ENCODE measurements at regions not wholly inside any gene's neighbourhood (a gene's known extent, or its start where the extent isn't known, plus 50 kb on each side); places are given as distances from the start of the nearest gene placed in this dataset.
"Not testable (repeated sequence)": the region's sequence is repeated elsewhere in the genome, so short reads cannot be mapped to it uniquely, and the experiment has no call there.

DNA sequence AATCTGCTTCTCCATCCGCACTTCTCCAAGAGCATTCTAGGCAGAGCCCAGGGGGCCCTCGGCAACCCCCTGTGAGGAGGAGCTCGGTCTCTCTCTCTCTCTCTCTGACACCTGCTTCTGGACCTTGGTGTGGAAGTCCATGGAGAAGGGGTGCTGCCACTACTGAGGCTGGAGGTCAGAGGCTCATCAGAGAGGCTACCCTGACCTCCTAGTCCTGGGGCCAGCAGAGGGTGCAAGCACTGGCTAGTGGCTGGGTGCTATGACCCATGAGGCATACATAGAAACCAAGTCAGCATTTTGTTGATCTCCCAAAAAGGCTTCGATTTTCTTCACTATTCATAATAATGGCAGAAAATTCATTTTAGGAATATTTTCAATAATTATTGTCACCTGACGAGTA is 94.0 kb downstream of the NAPG start:
- peaks cover 34% of the 10 kb centered on the region for H3K4me1 ChIP-seq (ENCODE audit: low read depth, poor library complexity, severe bottlenecking)
- not testable (repeated sequence) for H4K20me1 ChIP-seq (ENCODE audit: insufficient read depth); H3K4me3 ChIP-seq (IDR thresholded peaks at IDR 0.05; ENCODE audit: insufficient read depth, low read depth, low read length); H3K9ac ChIP-seq; H3K27me3 ChIP-seq (ENCODE audit: insufficient read depth, low read depth); H3K36me3 ChIP-seq (ENCODE audit: insufficient read depth); H3K79me2 ChIP-seq (ENCODE audit: insufficient read depth, low read depth); H2AFZ ChIP-seq (ENCODE audit: low read depth)
- H3K4me2 ChIP-seq = peak overlapping the region; percentile 73; the same call in 1 of the 2 replicates
- peak overlapping the region; percentile 67; the same call in 1 of the 2 replicates for H3K27ac ChIP-seq

All from KMS-11 (cell line).